Neural cell (in vitro differentiated cells): ENCODE measurements at regions not wholly inside any gene's neighbourhood (a gene's known extent, or its start where the extent isn't known, plus 50 kb on each side); places are given as distances from the start of the nearest gene placed in this dataset.

Source experiments
- H2AFZ ChIP-seq: fragments of 200-600, 300-800 bp; sonication (generic), shearing (Covaris generic); 2 replicates; pipeline ENCODE4 v1.6.0; 2014; ENCODE audit warnings: low read depth, mild to moderate bottlenecking, antibody characterized with exemption, low read length, moderate library complexity
- H3F3A ChIP-seq: fragments of 200-600 bp; shearing (Covaris generic); 2 replicates; pipeline ENCODE4 v1.6.1; 2016; ENCODE audit warnings: mild to moderate bottlenecking, moderate library complexity, mixed read lengths, antibody characterized with exemption, low read length; ENCODE audit not compliant: insufficient read depth, poor library complexity, severe bottlenecking
- H3K27ac ChIP-seq: fragments of 200-600, 300-800 bp; sonication (generic), shearing (Covaris generic); 2 replicates; pipeline ENCODE4 v1.5.1; 2014; ENCODE audit warnings: mild to moderate bottlenecking, low read length, moderate library complexity
- H3K27me3 ChIP-seq: fragments of 300-800, 200-600 bp; sonication (generic), shearing (Covaris generic); 2 replicates; pipeline ENCODE4 v1.6.0; 2014; ENCODE audit warnings: mild to moderate bottlenecking, low read depth, low read length, moderate library complexity; ENCODE audit not compliant: insufficient read depth
- H3K36me3 ChIP-seq: fragments of 300-800, 200-600 bp; sonication (generic), shearing (Covaris generic); 2 replicates; pipeline ENCODE4 v1.5.1; 2014; ENCODE audit warnings: mild to moderate bottlenecking, antibody characterized with exemption, low read length, moderate library complexity; ENCODE audit not compliant: insufficient read depth
- H3K4me2 ChIP-seq: fragments of 300-800, 200-600 bp; sonication (generic), shearing (Covaris generic); 2 replicates; pipeline ENCODE4 v1.6.0; 2014; ENCODE audit warnings: mild to moderate bottlenecking, low read length
- H3K4me3 ChIP-seq: fragments of 300-800, 200-600 bp; sonication (generic), shearing (Covaris generic); 2 replicates; pipeline ENCODE4 v1.5.1; 2014; ENCODE audit warnings: mild to moderate bottlenecking, low read length, moderate library complexity
- H3K79me2 ChIP-seq: fragments of 200-600 bp; shearing (Covaris generic); replicated peaks from 2 replicates; pipeline ENCODE4 v1.6.0; 2014; ENCODE audit warnings: mild to moderate bottlenecking, low read length, moderate library complexity; ENCODE audit not compliant: insufficient read depth
- H3K9ac ChIP-seq: fragments of 300-800, 200-600 bp; sonication (generic), shearing (Covaris generic); 2 replicates; pipeline ENCODE4 v1.6.1; 2016; ENCODE audit warnings: mild to moderate bottlenecking, low read length, mixed read lengths
- H3K9me2 ChIP-seq: fragments of 200-600 bp; shearing (Covaris generic); 2 replicates; pipeline ENCODE4 v1.6.1; 2016; ENCODE audit warnings: mild to moderate bottlenecking, low read length, mixed read lengths; ENCODE audit not compliant: insufficient read depth
- H3K9me3 ChIP-seq: fragments of 200-600, 300-800 bp; sonication (generic), shearing (Covaris generic); 2 replicates; pipeline ENCODE4 v1.6.1; 2016; ENCODE audit warnings: mild to moderate bottlenecking, mixed run types, low read length, moderate library complexity, mixed read lengths
- H4K20me1 ChIP-seq: fragments of 200-600 bp; shearing (Covaris generic); 2 replicates; pipeline ENCODE4 v1.6.1; 2016; ENCODE audit warnings: mild to moderate bottlenecking, mixed run types; ENCODE audit not compliant: insufficient read depth
- EP300 ChIP-seq: fragments of 450-650 bp; conservative IDR thresholded peaks from 2 replicates; pipeline ENCODE4 v1.6.1; 2014; ENCODE audit warnings: antibody characterized with exemption, mild to moderate bottlenecking, moderate library complexity; ENCODE audit not compliant: poor library complexity, severe bottlenecking
- EZH2 ChIP-seq: fragments of 200-600, 300-800 bp; shearing (Covaris generic), sonication (generic); IDR thresholded peaks from 2 replicates; pipeline ENCODE4 v1.6.1; 2014; ENCODE audit warnings: antibody characterized with exemption, low read length, borderline replicate concordance, mild to moderate bottlenecking; ENCODE audit not compliant: insufficient read depth, poor library complexity, severe bottlenecking
- MXI1 ChIP-seq: fragments of 450-650 bp; conservative IDR thresholded peaks from 2 replicates; pipeline ENCODE4 v1.6.1; 2014; ENCODE audit warnings: antibody characterized with exemption, mild to moderate bottlenecking; ENCODE audit not compliant: poor library complexity, severe bottlenecking
- POLR2AphosphoS5 ChIP-seq: IDR thresholded peaks from 2 replicates; pipeline ENCODE4 v1.6.1; 2012
- RAD21 ChIP-seq: fragments of 450-650 bp; conservative IDR thresholded peaks from 2 replicates; pipeline ENCODE4 v1.6.1; 2014; ENCODE audit warnings: antibody characterized with exemption, mild to moderate bottlenecking, moderate library complexity
- SMC3 ChIP-seq: fragments of 450-650 bp; conservative IDR thresholded peaks from 2 replicates; pipeline ENCODE4 v1.6.1; 2014; ENCODE audit warnings: antibody characterized with exemption, mild to moderate bottlenecking, moderate library complexity; ENCODE audit not compliant: poor library complexity
- TAF1 ChIP-seq: IDR thresholded peaks from 2 replicates; pipeline ENCODE4 v1.6.1; 2012; ENCODE audit warnings: low read depth
- TF ChIP-seq, protein P1 (sequence below): fragments of 450-650 bp; IDR thresholded peaks from 2 replicates; pipeline ENCODE4 v1.5.1; 2014; ENCODE audit warnings: antibody characterized with exemption, mild to moderate bottlenecking, moderate library complexity; ENCODE audit not compliant: poor library complexity, severe bottlenecking
- TF ChIP-seq, protein P2 (sequence below): IDR thresholded peaks from 2 replicates; pipeline ENCODE4 v1.6.1; 2012; ENCODE audit warnings: borderline replicate concordance

DNA sequence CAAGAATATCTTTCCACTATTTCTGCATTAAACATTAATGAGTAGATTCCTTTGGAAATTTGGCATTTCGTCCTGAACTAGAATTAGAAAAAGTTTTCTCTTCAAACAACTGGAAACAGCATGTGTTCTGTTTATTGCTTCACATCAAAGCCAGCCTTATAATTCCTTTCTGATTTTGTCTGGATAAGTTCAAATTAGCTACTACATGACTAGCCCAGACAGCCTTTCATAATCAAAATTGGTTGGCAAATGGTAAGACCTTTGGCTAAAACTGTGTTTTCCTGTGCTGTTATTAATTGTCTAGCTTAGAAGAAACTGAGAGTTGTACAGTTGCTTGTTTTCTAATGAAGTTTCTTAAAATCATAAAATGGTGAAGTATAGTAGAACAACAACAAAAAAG, 52.7 kb upstream of the P3H2 start:
- no peaks in the 10 kb centered on the region for H3K9me2 ChIP-seq
- H3K4me3 ChIP-seq, result no peak overlapping the region
- no peak overlapping the region for H3K9ac ChIP-seq
- no peaks in the 10 kb centered on the region for H3K27me3 ChIP-seq
- H3K27ac ChIP-seq, result no peak overlapping the region
- no peaks in the 10 kb centered on the region for H3F3A ChIP-seq
- no peak overlapping the region for H3K4me2 ChIP-seq
- H3K79me2 ChIP-seq, result no peaks in the 10 kb centered on the region
- no peak overlapping the region for H2AFZ ChIP-seq
- H4K20me1 ChIP-seq, result no peaks in the 10 kb centered on the region
- TF ChIP-seq EP300 (no peak), EZH2 (no peak), MXI1 (no peak), SMC3 (no peak), POLR2AphosphoS5 (no peak), TAF1 (no peak), RAD21 (no peak)
- TF ChIP-seq, protein P1, sequence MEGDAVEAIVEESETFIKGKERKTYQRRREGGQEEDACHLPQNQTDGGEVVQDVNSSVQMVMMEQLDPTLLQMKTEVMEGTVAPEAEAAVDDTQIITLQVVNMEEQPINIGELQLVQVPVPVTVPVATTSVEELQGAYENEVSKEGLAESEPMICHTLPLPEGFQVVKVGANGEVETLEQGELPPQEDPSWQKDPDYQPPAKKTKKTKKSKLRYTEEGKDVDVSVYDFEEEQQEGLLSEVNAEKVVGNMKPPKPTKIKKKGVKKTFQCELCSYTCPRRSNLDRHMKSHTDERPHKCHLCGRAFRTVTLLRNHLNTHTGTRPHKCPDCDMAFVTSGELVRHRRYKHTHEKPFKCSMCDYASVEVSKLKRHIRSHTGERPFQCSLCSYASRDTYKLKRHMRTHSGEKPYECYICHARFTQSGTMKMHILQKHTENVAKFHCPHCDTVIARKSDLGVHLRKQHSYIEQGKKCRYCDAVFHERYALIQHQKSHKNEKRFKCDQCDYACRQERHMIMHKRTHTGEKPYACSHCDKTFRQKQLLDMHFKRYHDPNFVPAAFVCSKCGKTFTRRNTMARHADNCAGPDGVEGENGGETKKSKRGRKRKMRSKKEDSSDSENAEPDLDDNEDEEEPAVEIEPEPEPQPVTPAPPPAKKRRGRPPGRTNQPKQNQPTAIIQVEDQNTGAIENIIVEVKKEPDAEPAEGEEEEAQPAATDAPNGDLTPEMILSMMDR, result no peak
- TF ChIP-seq, protein P2, sequence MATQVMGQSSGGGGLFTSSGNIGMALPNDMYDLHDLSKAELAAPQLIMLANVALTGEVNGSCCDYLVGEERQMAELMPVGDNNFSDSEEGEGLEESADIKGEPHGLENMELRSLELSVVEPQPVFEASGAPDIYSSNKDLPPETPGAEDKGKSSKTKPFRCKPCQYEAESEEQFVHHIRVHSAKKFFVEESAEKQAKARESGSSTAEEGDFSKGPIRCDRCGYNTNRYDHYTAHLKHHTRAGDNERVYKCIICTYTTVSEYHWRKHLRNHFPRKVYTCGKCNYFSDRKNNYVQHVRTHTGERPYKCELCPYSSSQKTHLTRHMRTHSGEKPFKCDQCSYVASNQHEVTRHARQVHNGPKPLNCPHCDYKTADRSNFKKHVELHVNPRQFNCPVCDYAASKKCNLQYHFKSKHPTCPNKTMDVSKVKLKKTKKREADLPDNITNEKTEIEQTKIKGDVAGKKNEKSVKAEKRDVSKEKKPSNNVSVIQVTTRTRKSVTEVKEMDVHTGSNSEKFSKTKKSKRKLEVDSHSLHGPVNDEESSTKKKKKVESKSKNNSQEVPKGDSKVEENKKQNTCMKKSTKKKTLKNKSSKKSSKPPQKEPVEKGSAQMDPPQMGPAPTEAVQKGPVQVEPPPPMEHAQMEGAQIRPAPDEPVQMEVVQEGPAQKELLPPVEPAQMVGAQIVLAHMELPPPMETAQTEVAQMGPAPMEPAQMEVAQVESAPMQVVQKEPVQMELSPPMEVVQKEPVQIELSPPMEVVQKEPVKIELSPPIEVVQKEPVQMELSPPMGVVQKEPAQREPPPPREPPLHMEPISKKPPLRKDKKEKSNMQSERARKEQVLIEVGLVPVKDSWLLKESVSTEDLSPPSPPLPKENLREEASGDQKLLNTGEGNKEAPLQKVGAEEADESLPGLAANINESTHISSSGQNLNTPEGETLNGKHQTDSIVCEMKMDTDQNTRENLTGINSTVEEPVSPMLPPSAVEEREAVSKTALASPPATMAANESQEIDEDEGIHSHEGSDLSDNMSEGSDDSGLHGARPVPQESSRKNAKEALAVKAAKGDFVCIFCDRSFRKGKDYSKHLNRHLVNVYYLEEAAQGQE, result no peak
- H3K36me3 ChIP-seq, result no peaks in the 10 kb centered on the region
- H3K9me3 ChIP-seq, result no peaks in the 10 kb centered on the region

DNA sequence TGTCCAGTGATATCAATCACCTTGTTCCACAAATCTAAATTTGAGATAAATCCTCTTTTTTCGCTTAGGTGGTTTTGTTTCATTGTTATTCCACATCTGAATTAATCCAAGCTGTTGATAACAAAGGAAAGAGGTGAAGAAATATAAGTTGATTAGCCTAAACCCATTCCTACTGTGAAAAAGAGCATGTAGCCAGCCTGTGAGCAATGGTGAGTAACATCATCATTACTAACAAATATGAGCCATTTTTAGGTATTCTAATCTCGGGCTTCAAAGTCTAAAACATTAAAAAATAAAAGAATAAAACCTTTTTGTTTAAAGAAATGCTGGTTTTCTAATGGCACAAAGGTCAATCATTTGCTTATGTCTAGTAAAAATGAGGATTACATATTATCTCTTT, 52.1 kb upstream of the P3H2 start:
- H3K36me3 ChIP-seq, result no peaks in the 10 kb centered on the region
- H3K79me2 ChIP-seq, result no peaks in the 10 kb centered on the region
- H3K4me2 ChIP-seq, result no peak overlapping the region
- H2AFZ ChIP-seq, result no peak overlapping the region
- H4K20me1 ChIP-seq, result no peaks in the 10 kb centered on the region
- no peak overlapping the region for H3K27ac ChIP-seq
- H3K9me3 ChIP-seq, result no peaks in the 10 kb centered on the region
- H3K9ac ChIP-seq, result no peak overlapping the region
- TF ChIP-seq POLR2AphosphoS5 (no peak), TAF1 (no peak), MXI1 (no peak), EP300 (no peak), RAD21 (no peak), EZH2 (no peak), SMC3 (no peak)
- TF ChIP-seq, protein P1, result no peak
- TF ChIP-seq, protein P2, result no peak
- H3F3A ChIP-seq, result no peaks in the 10 kb centered on the region
- H3K9me2 ChIP-seq, result no peaks in the 10 kb centered on the region
- H3K4me3 ChIP-seq, result no peak overlapping the region
- no peaks in the 10 kb centered on the region for H3K27me3 ChIP-seq
